ENCODE measurements at regions not wholly inside any gene's neighbourhood (a gene's known extent, or its start where the extent isn't known, plus 50 kb on each side); places are given as distances from the start of the nearest gene placed in this dataset.

GRCh38 chr7:33854178-33854577 is 51.2 kb upstream of the BMPER start:
- DNase-seq (ENCODE audit: low read depth, low spot score), result no peak
- CTCF ChIA-PET, result interaction anchor here (0.8 to 1.5 kb wide), 4 partner anchors 8 to 48 kb away, joined by 3 to 7 read pairs (median 3); no protein-coding TSS in a partner anchor

DNA sequence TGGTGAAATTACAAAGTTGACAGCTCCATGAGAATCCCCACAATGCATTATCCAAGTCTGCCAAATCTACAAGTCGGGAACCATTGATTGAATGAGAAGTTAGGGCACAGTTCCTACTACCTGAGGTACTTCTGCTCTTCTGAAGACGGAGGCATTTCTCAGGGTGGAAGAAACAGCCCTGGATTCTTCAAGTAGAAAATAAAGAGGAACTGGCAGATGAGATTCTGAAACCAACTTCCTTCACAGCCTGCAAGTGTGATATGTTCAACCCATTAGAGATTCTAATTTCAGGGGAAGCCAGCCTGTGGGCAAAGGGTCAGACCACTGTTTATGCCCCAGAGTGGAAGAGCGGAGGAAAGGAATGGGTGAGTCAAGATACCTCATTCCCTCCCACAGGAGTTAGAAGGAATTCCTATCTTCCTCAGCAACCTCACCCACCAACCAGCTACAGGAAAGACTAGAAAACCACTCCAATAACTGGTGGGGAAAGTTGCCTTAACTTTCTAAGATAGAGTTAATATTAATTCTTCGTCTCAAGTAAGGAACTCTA is 50.5 kb upstream of the BMPER start:
- ChIA-PET CTCF (interaction anchor here (0.8 to 3.7 kb wide), 4 partner anchors 37 to 49 kb away, joined by 3 to 17 read pairs (median 5); no protein-coding TSS in a partner anchor), POLR2A (interaction anchor here (2.1 kb wide), 1 partner anchor 50 kb away, joined by 6 read pairs; no protein-coding TSS in a partner anchor)
- H3K4me3 ChIP-seq (ENCODE audit: low read depth, low read length), result no peak overlapping the region
- TF ChIP-seq CTCF (IDR thresholded peaks at IDR 0.05; ENCODE audit: insufficient read depth, low read length, missing control alignments), result no peak
- no peak for DNase-seq (ENCODE audit: low read depth, low spot score)

More at GRCh38 chr7:33854178-33854577, 51.2 kb upstream of the BMPER start:
- POLR2A ChIA-PET, result interaction anchor here (0.7 to 2.1 kb wide), 2 partner anchors 50 kb away, joined by 3 to 6 read pairs; no protein-coding TSS in a partner anchor
- H3K4me3 ChIP-seq (ENCODE audit: low read depth, low read length), result no peak overlapping the region
- TF ChIP-seq CTCF (IDR thresholded peaks at IDR 0.05; ENCODE audit: insufficient read depth, low read length, missing control alignments), result no peak

All from AG04449 (cell line).